ENCODE measurements at regions not wholly inside any gene's neighbourhood (a gene's known extent, or its start where the extent isn't known, plus 50 kb on each side); places are given as distances from the start of the nearest gene placed in this dataset.

DNA sequence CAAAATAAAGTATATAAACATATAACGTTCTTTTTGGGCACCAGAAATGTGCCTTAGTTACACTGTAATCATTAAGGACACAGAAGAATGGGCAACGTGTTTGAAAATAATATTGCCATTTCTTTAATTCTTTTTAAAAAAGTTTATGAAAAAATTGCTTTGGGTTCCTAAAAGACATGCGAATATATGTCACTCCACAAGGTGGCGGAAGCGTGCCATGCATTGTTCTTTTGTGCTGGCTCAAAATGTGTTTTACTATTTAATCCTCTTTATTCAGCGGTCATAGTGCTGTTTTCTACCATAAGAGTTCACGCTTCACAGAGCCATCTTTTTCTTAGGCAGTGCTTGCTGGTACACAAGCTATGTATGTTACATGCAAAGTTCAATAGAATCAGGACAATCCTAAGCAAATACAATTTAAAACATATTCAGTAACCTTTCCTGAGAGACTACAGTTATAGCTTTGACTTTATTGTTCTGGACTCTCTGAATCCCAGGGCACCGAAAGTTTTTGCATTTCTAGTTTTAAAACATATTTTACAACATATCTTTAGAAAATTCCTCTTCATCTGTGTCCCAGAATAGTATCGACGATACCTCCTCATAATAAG is 147.8 kb upstream of the ERBB4 start:
- peak; percentile 98 for FAIRE-seq

GRCh38 chr2:212683346-212684097 is 144.9 kb upstream of the ERBB4 start:
- FAIRE-seq = no peak

DNA sequence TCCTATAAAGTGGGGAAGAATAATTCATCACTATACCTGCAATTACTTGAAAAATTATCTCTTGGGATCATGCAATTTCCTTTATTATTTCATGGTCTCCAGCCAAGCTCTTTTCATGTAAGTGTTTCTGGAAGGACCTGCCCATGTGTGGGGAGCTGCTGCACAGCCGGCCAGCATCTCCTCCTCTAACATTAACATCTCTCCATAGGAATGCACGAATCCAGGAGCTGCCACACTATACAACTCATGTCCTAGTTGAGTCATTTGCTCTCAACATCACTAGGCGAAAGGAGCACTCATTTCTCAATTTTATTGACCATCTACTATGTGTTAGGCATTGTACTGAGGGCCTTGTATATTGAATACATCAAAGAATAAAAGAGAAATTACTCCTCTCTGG is 144.3 kb upstream of the ERBB4 start:
- FAIRE-seq = no peak

- no peak for FAIRE-seq
These were observed 138.9 kb upstream of the ERBB4 start for GRCh38 chr2:212677466-212677865.

DNA sequence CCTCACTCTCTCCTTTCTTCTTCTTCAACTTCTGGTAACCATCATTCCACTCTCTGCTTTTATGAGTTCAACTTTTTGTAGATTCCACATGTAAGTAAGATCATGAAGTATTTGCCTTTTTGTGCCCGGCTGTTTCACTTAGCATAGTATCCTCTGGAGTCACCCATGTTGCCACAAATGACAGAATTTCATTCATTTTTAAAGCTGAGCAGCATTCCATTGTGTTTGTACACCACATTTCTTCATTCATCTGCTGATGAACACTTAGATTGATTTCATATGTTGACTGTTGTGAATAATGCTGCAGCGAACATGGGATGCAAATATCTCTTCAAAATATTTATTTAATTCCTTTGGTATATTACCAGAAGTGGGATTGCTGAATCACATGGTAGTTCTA is 133.6 kb upstream of the ERBB4 start:
- no peak for FAIRE-seq

DNA sequence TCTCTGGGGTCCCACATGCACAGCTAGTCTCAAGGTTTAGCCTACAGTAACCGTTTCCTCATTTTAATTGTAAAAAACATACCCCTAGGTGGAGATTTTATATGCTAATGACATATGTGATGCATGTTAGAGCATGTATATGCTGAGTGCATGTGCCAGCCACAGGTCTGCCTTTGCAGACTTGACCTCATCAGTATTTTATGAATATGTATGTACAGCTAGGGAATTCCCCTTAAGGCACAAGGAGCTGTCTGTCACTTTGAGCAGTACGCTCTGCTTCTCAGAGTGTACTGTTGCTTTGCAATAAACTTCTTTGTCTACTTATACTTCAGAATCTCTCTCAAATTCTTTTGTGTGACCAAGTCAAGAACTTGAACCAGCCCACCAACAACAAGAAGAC is 131.2 kb upstream of the ERBB4 start:
- FAIRE-seq = no peak

- no peak for FAIRE-seq
These were observed 129.2 kb upstream of the ERBB4 start for GRCh38 chr2:212667751-212668316.

- FAIRE-seq = no peak
These were observed 127.3 kb upstream of the ERBB4 start for GRCh38 chr2:212665948-212666347.

GRCh38 chr2:212659441-212659840 is 120.8 kb upstream of the ERBB4 start:
- no peak for FAIRE-seq

DNA sequence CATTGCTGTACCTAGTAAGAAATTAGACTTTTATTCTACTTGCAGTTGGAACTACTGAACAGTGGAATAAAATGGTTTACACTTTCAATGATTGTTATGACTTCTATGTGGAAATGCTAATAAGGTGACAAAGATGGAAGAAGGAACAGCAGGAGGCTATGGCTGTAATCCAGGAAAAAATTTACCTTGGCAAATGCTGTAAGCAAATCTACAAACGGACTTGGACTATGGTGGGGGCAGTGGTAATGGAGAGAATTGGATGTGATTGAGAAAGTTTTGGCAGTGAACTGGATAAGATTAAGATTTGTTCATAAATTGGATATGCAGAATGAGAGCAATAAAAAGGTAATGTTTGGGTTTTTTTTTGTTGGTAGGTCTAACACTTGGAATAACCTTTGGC is 111.0 kb upstream of the ERBB4 start:
- no peak for FAIRE-seq

DNA sequence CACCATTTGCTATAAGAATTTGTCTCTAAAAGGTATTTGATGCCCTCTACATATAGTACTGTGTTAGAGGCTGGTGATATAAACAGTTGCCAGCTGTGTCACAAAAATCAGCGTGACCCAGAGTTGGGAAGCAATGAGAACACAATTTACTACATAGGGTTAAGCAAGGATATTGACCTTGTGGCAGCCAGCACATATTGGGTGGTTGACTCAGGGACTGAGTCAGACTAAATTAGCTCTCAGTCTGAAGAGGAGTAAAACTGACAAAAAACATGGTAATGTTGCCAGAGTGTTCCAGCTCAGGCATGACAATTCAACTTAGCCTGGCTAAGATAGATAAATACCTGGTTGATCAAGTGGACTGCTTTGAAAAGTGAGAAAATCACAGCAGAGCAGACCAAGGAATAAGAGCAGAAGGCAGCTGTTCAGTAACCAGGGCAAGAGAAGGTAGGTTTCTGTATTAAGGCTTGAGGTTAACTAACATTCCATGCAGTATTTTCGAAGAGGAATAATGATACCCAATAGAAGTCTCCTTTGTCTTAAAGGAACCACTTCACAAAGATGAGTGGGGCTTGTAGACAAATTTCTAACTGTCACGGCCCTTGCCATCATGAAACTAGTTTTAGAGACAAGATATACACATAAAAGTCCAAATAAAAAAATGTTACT is 108.2 kb upstream of the ERBB4 start:
- no peak for FAIRE-seq

- FAIRE-seq = no peak
These were observed 105.7 kb upstream of the ERBB4 start for GRCh38 chr2:212644195-212644837.

GRCh38 chr2:212640428-212640827 is 101.8 kb upstream of the ERBB4 start:
- no peak for FAIRE-seq

GRCh38 chr2:212638694-212639093 is 100.1 kb upstream of the ERBB4 start:
- no peak for FAIRE-seq

DNA sequence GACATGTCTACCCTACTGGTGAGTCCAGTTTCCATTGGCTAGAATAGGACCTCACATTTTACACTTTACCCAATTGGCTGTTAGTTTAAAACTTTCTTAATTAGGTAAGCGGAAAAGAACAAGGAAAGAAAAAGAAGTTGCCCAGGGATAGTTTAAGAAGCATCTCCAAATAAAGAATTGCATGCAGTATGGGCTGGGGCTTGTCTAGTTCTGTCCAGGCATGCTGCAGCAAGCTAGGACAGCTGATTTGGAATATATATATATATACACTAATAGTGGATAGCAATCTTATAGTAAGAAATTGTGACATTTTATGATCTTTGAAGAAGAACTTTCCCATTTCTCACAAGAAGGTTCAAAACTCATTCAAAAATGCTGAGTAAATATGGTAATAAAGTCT is 90.0 kb upstream of the ERBB4 start:
- no peak for FAIRE-seq

DNA sequence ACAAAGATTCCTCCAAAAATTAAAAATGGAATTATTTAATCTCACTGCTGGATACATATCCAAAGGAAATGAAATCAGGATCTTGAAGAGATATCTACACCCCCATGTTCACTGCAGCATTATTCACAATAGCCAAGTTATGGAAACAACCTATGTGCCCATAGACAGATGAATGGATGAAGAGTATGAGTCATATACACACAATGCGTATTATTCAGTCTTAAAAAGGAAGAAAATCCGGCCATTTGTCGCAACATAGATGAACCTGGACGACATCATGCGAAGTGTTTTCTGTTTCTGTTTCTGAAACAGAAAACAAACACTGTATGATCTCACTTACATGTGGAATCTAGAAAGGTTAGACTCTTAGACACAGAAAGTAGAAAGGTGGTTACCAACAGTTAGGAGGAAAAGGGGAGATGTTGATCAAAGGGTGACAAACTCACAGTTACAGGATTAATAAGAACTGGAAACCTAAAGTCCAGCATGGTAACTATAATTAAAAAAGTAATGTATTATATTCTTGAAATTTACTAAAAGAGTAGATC is 87.8 kb upstream of the ERBB4 start:
- FAIRE-seq = no peak

GRCh38 chr2:212619954-212620353 is 81.4 kb upstream of the ERBB4 start:
- no peak for FAIRE-seq

DNA sequence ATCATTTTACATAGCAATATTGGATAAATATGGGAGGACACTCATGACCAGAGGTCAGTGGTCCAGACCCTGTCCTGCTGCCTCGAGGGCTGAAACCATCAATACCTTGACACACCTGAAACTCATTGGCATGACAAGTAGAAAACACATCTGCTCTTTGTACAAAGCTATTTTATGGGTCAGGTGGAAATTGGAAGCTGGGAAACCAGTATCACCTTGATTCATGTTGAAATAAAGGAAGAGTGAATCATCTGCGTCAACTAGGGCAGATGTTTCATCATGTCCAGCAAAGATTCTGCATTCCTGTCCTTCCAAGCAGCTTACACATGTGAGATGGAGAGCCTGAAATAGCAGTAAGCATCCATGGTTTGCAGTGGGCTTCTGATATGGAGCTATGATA is 80.0 kb upstream of the ERBB4 start:
- no peak for FAIRE-seq

GRCh38 chr2:212610872-212611425 is 72.3 kb upstream of the ERBB4 start:
- no peak for FAIRE-seq

DNA sequence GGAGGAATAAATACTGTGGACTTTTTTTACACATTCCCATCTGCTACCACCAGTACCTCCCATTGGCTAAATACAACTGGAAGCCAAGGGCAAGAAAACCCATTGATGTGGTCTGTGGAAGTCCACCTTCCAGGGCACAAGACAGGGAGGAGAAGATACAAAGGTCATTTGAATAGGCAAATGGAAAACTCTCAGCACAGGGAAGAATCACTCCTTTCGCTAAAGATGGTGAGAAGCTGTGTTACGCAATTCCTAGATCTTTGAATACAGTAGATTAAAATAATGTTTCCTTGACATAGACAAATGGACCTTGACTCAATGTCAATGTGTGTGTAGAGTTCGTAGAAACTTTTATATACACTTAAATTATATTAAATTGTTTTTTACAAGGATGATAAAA is 70.9 kb upstream of the ERBB4 start:
- FAIRE-seq = no peak

- no peak for FAIRE-seq
These were observed 68.5 kb upstream of the ERBB4 start for GRCh38 chr2:212607080-212607479.

DNA sequence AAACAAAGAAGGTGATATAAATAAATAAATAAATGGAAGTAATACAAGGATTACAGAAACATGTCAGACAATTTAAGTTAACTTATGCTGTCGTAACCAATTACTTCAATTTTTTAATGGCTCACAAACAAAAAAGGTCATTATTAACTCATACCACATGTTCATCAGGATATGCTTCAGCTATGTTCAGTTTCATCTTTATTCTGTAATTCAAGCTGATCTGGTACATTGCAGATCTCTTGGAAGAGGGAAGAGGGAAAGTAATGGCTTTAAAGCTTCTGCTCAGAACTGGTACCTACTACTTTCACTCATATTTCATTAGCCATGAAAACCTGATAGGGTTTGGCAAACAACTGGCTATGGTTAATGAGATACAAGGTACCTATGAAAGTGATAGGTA is 67.6 kb upstream of the ERBB4 start:
- FAIRE-seq = no peak

GRCh38 chr2:212596688-212597087 is 58.1 kb upstream of the ERBB4 start:
- no peak for FAIRE-seq

Data from islet of Langerhans (tissue), 1 donor.